Limb (tissue), 2 donors: ENCODE measurements at regions not wholly inside any gene's neighbourhood (a gene's known extent, or its start where the extent isn't known, plus 50 kb on each side); places are given as distances from the start of the nearest gene placed in this dataset.
A peak's percentile ranks its signal among the peaks of the same experiment; 100 is the strongest.

Experiments
- DNase-seq, 2 donors: peaks; one replicate each; pipeline ENCODE4 v3.0.0-alpha.2; 2016; ENCODE audit errors: extremely low spot score in 2 of 2

DNA sequence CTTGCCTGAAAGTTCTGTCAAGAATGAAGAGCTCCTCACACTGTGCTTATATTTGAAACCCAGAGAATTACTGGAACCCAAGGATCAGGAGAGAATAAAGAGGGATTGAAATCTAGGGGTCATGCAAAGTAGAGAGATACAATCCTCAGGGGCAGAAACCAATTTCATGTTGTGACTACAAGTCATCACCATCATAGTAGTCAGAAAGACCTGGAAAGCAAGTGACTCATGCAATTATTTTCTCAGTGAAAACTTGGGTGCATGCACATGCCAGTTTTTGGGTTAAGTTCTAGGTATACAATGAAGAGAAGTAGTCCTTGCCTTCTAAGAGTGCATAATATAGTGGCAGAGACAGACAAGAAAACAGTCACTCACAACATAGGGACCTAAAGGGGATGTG lies 210.0 kb downstream of the ZC3H11B start:
- DNase-seq, result no peak

DNA sequence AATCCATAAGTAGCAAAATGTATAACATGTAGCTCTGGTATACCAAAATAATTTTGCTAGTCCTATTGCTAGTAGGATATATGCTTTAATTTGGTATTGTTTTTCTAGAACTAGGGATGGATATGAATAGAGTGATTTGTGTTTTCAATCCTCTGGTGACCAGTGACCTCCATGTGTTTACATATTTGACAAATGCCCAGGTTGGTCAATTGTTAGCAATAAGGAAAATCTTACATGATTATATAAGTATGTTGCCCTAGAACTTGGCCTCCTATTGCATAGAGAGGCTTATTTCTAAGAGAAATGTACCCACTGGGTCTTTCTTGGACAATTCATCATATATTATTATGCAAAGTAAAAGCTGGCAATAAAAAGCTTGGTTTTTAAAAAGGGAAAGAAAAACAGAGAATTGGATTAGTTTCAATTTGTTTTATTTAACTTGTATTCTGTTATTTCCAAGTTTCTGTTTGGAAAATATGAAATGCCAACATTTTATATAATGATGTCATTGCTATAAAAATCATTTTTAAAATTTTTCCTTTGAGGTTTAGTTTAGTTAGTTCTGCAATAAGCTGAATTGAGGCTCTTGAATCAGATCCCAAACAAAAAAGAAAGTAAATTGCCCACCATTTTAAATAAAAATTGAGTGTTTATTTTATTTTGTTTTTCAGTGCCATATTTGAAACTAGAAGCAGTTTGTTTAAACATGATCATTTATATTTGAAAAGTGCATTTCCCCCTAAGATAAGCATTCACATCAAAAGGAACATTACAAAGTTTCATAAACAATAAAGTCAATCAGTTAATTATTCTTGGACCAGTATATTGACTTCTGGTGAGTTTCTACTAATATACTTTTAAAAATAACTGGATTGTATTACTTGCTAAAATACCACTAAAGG lies 210.9 kb downstream of the ZC3H11B start:
- no peak for DNase-seq

DNA sequence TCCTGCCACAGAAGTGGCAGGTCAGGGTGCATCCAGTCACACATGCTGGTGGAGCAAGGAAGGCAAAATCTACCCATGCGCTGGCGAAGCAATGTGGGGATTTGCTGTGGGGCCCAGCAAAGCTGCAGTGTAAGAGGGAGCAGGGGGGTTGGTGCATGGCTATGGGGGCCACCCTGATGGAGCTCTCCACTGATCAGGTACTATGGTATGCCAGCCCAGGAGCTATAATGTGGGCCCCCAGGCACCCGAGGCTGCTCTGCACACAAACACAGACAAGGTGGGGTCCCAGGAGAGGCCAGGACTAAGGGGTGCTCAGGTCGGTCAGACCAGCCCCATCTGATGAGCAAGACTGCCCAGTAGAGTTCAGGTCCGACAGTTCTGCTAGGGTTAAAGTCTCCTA lies 213.5 kb downstream of the ZC3H11B start:
- no peak for DNase-seq

DNA sequence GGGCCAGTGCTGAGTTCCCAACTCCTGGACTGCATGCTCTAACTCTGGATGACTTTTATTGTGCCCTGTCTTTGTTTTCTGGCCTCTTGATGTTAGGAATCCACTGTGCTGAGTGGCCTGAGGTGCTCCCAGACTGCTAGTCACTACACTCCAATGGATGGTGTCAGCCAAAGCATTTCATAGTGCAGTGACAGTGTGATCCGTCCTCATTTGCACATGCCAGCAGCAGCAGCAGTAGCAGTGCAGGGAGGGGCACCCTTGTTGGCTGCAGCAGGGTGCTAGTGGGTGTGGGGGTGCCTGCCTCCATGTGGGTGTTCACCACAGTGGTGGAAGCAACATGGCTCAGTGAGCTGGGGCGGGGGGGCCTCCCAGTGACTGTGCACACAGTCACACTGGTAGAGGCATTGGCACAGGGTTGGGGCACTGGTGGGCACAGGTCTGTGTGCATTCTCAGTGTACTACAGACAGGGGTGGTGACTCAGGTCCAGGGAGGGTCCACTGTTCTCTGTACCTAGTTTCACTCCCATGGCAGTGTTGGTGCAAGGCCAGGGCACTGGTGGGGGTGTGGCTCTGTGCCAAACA lies 214.0 kb downstream of the ZC3H11B start:
- no peak for DNase-seq

DNA sequence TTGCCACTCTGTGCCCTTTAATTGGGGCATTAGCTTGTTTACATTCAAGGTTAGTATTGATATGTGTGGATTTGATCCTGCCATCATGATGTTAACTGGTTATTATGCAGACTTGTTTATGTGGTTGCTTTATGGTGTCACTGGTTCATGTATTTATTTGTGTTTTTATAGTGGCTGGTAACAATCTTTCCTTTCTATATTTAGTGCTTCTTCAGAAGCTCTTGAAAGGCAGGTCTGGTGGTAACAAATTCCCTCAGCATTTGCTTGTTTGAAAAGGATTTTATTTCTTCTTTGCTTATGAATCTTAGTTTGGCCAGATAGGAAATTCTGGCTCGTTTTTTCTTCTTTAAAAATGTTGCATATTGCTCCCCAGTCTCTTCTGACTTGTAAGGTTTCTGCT lies 215.4 kb downstream of the ZC3H11B start:
- DNase-seq, result no peak

DNA sequence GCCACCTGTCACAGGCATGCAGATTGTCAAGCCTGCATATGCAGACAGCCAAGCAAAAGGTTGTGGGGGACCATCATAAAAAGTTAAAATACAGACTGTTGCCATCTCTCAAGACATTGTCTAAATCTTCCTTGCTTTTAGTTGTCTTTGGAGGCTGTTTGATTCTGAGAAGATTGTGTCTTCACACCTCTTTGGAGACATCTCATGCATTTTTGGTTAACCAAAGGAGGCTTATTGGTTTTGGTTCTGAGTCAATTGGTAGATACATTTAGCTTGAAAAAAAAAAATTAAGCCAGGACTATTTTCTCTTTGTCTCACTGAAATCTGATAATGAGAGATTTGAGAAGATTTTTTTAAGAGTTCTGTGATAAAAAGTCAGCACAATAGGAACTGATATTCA lies 217.6 kb downstream of the LYPLAL1 start:
- DNase-seq, result no peak

DNA sequence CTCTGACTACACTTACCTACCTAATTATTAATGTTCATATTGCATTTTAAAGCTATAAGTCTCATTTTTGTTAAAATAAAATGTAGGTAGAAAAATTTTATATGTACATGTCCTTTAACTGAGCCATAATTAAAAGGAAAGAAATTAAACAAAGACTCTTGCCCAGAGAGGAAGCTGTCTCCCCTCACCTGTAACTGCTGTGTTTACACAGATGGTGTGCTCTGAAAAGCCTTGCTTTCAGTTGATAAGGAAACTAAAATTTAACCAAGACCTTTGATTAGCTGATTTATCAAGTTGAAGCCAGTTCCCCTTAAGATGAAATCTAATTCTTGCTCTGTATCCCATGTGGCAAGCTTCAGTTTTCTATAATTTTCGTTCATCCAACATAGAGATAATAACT lies 213.5 kb downstream of the LYPLAL1 start:
- DNase-seq, result no peak

DNA sequence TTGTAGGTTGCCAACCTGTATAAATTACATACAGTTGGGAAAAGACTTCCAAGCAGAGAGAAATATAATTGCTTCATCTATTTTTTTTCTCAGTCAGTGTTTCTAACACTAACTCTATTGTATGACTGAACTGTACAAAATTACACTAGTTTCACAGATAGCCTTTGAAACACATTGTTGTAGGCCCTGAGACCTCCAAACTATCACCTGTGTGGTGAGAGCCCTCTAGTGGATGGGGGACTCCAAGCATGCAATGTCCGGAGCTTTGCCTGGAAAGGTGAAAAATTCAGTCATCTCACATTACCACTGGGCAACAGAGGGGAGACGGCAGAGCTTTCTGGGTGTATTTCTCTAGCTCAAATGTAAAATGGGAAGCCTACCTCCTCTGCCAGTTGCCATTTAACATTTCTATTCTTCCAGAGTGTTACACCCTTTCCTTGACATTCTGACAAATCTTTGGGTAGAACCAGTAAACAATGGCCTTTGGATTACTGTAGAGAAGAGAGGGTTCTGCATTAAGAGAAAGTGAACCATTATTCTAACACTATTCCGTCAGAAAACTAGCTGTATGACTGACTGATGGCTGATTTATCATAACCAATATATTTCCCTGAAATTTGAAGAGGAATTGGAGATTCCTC lies 212.2 kb downstream of the LYPLAL1 start:
- no peak for DNase-seq

DNA sequence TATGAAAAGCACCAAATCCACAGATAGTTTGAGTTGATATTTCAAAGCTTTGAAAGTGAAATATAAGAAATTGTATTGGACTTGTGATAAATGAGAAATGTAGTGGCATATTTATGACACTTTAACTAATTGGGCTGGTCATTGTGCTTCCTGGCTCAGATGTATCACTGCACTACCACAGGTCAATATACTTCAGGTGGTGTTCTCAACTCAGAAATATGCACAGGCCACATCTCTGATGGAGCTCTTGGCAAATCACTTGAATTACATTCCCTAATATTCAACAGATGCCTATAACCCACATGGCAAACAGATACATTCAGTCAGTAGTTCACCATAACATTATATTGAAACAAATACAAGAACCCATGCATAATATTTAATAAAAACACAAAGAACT lies 209.6 kb downstream of the LYPLAL1 start:
- no peak for DNase-seq

DNA sequence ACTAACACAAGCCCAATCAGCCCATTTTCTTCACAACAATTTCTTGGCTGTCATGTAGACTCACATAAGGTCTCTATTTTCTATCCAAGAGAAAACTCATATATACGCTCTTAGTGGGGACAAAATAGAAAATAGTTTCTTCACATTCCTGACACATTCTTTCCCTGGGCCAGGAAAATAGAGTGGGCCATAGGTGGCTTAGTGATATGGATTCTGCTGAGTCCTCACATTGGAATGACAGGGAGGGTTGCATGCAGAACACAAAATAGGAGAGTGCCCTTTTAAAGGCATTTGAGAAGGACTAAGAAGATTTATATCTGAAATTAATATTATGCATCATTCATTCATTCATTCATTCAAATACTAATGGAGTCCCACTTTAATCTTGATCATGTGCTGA lies 207.7 kb downstream of the LYPLAL1 start:
- DNase-seq, result no peak

DNA sequence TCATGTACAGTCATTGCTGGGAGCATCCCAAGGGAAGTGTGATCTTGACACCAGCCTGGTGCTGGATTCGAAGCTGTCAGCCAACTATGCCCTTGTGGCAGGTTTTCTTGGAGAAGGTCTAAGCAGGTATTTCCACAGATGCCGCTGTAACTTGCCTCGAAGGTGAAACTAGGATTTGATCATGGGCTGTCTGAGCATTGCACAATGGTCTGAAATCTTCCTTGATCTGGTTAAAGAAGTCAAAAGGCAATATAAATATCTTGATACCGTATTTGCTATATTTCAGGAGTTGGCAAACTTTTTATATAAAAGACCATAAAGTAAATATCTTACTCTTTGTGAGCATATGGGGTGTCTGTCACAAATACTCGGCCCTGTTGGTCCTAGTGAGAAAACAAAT lies 206.8 kb downstream of the LYPLAL1 start:
- DNase-seq, result no peak

DNA sequence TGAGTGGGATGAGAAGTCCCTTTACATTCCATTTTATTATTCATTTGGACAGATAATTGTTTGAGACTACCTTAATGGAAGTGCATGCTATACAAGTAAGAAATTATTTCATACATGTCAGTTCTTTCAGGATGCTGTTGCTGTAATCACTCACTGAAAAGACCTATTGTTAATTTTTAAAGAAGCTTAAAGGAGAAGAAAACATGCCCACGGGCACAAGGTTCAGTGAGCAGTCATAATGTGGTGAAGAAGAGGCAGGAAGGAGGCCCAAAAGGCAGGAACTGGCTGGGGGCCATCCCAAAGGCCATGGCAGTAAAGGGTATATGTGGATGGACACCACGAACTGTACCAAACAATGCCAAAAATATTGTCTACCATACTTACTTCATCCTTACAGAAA lies 206.0 kb downstream of the LYPLAL1 start:
- DNase-seq, result no peak

DNA sequence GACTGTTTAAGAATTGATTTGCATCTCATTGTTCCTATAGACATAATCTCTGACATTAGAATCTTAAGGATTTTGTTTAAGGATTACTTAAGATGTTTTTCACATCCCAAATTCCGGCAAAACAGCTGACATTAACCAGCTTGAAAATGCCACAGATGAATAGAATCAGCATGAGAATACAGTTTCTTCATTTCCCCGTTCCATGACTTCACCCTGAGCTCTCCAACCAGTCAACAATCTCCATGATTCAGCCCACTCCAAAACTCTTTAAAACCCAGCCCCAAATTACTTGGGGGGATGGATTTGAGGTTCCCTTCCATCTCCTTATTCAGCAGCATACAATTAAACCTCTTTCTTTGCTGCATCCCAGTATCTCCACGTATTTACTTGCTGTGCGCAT lies 201.0 kb downstream of the LYPLAL1 start:
- no peak for DNase-seq

DNA sequence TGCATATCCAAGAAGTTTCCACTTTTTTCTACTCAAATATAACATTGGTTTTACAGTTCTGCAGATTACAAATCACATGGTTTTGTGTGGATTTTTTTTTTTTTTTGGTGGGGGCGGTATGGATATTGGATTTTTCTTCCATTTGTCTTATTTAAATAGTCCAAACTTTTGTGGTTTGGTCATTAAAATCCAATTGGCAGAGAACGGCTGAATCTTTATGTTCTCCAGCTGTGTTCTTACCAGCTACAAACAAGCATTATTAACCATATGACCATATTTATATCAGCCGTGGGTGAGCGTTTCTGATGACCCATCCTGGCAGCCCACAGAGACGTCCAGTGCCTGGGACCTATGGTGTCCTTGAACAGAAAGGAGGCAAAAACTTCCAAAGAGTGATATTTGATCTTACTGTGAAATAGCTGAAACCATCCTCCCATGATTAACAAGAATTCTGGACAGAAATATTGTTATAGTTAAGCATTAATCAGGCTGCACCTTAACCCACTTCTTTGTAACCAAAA lies 200.4 kb downstream of the LYPLAL1 start:
- no peak for DNase-seq

DNA sequence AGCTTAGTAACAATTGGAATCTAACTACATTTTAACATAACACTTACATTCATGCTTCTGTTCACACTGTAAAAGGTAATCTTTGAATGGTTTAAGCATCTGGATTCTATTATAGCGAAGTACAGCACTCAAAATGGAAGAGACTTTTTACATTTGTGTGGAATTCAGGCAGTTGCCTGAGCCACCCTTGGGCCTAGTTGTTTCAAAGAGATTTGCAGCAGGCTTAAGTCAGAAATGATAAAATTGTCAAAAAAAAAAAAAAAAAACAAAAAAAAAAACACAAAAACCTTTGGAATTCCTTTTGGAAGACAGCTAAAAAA lies 199.9 kb downstream of the LYPLAL1 start:
- DNase-seq, result peak in 1 of 2 donors; percentile 48

DNA sequence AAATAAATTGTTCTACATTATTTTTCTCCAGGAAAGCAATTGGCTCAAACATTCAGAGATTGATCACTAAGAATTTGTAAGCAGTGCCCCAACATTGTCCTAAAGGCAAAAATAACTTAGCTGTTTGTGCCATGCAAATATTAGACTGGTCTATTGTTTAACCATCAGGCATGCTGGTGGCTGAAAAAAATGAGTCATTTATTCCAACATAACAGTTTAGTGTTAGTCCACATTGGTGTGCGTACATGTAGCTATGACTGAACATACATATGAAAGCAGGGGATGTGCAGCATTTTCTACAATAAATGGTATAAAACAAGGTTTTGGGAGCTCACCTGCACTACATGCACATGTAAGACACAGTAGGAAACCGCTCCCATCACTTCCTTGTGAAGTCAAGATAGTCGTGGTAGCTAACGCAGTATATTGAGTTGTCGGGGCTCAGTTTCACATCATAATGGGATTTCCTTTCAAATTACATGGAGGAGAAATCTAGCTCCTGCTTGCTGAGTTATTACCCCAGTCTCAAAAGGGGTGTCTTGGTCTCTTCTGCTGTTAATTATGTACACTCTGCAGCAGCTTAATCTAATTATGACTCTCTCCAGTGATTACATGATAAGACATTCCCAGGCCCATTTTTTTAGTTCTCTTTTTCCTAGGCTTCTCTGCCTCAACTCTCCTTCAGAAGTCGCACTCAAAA lies 199.4 kb downstream of the LYPLAL1 start:
- DNase-seq, result no peak

DNA sequence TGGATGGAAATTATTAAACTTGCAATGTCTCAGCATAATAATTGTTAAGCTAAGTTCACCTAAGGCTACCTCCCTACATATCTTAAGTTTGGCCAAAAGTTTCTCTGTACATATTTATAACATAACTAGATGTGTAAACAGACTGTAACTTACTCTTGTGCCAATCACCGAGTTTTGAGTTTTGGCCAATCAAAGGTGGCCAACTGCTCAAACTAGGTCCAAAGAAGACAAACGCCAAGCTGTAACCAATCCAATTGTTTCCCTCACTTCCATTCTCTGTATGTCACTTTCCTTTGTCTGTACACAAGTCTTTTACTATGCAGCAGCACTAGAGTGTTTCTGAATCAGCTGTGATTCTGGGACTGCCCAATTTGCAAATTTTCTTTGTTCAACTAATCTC lies 197.8 kb downstream of the LYPLAL1 start:
- no peak for DNase-seq

DNA sequence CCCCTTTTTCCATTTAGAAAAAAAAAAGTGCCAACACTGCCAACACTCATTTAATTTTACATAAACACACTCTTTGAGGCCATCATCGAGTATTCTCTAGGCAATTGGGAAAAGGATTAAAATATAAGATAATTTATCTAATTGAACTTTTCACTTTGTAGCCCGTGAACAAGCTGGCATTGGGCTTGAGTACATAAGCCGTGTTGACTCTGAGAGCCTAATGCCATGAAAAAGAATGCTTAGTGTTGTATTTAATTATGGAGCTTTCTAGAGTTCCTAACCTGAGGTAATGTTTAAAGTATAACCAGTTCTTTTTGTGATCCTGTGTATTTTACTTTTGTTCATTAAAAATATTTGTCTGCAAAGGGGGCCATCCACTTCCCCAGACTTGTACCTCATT lies 193.8 kb downstream of the LYPLAL1 start:
- no peak for DNase-seq

DNA sequence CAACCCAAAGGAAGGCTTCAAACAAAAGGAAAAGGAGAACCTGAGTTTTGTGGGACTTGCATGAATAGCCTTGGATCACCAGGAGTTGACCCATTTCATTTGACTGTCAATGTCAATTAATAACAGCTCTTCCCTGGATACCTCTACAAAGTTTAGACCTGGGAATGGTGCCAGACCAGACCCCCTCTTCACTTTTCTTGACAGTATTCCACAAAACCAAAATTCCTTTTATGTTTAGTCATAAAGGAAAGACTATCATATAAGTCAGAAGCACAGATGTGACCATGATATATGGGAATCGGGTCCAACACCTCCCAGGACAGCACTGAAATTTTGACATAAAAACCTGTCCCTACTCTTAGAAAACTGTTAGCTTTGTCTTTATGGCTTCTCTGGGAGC lies 191.8 kb downstream of the LYPLAL1 start:
- DNase-seq, result peak in 1 of 2 donors; percentile 29

DNA sequence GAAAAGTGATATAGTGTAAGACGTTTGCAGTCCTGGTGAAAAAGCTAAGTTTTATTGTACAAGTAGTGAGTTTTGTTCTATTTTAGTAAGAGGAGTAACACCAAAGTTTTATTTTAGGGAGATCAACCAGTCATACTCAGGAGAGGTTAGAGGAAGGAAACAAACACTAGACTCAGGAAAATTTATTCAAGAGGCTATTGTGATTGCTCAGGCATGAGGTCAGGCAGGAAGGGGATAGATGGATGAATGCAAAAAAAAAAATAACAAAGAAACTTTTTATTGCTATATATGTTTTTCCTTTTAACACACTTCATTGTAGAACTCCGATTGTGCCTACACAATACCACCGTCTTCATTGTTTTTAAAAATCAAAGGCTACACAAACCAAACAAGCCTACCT lies 189.0 kb downstream of the LYPLAL1 start:
- no peak for DNase-seq

DNA sequence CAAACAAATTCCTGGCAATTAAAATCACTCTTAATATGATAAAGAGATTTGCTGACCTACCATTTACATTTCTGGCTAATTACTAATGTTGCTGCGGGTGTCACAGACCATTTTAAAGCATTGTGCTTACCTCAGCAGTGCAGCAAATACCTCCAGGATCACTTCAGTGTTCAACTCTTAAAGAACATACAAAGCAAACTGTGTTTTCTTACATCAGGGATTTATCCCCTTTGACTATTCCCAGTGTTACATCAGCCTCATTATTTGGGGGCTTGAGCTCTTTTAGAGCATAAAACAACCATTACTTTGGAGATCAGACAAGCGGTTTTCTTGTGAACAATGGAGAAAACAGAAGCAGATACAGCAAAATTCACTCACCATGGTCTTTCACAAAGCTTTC lies 185.4 kb downstream of the LYPLAL1 start:
- DNase-seq, result no peak

DNA sequence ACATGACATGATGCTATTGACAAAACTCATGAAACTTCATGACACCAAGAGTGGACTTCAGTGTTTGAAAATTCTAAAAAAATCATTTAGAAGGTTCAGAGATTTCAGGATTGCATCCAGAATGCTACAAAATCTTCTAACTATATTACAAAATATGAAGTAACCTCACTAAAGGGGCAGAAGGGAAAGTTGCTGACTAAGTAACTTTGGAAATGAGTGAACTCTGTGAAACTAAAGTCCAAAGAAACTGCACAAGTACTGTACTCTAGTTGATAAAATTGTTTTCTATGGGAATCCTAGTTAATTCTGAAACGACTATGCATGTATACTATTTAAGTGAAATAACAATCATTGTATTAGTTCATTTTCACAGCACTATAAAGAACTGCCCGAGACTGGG lies 184.4 kb downstream of the LYPLAL1 start:
- no peak for DNase-seq
